ENCODE measurements at regions not wholly inside any gene's neighbourhood (a gene's known extent, or its start where the extent isn't known, plus 50 kb on each side); places are given as distances from the start of the nearest gene placed in this dataset.

DNA sequence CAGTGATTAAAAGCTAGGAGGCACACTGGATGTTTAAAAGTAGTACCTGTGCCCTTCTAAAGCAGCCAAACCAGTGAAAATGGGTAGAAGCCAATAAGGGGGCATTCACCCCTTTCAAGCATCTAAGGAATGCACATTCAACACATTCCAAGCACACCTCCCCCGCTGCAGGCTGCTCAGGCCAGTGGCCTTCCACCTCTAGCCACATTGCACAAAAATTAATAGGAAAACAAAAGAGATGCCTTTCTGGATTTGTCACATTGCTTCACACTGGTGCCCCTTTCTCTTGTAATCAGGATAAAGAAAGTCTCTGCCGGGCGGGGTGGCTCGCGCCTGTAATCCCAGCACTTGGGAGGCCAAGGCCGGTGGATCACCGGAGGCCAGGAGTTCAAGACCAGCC, 834.0 kb downstream of the USP25 start:
- DNase-seq: no peak

GRCh38 chr21:16568244-16568643, 838.5 kb downstream of the USP25 start:
- no peak for DNase-seq

- no peak for DNase-seq
Observed at GRCh38 chr21:16568661-16569060, 838.9 kb downstream of the USP25 start.

GRCh38 chr21:16569679-16570078, 839.9 kb downstream of the USP25 start:
- no peak for DNase-seq

- no peak for DNase-seq
Observed at GRCh38 chr21:16570171-16570570, 840.4 kb downstream of the USP25 start.

GRCh38 chr21:16570856-16571255, 841.1 kb downstream of the USP25 start:
- DNase-seq: no peak

GRCh38 chr21:16571594-16571993, 841.8 kb downstream of the USP25 start:
- DNase-seq: no peak

DNA sequence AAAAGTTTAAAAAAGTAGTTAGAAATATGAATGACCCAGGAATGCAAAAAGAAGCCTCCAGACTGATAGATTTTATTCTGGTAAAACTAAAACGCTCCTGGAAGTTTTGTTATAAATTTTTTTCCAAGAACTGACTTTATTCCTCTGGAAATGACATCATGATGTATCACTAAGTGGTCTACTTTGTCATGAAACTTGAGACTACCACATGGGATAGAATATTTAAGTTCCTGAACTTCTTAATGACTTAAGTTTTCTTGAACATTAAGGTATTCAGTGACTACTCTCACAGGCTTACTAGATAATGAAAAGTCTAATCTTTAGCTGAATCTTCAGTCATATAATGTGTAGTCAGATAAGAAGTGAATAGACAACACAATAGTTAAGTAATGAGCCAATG, 842.2 kb downstream of the USP25 start:
- no peak for DNase-seq

DNA sequence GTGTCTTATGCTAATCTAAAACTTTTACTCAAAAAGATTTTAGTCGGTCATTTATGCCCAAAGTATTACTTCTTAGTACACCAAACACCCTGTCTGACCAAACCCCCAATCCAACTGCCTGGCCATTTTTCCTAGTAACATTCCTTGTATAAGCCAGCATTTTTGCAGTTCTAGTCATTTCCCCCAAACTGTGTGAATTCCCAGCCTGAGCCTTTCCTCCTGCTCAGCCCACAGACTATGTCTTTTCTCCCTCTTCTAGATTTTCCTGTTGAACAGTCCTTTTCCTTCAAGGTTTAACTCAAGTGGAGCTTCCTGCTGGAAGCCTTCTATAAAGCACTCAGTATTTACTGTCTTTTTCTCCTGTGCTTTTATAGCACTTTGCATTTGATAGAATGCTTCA, 843.8 kb downstream of the USP25 start:
- DNase-seq: no peak

DNA sequence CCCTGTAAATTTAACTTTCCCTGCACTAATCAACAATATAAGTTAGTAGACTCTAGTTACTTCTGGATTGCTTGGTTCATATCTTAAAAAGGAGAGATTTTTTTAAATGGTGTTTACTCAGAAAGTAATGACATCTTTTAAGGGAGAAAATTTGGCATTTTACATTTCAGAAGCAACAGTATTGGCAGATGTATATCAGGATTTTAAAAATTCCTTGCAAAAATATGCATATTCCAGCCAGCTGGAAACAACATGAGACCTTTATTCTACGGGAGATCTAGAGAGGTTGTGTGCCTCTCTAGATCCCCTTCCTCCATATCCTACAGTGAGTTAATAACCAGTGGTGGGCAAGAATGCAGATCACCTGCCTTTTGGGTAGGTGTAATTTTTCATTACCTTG, 848.2 kb downstream of the USP25 start:
- no peak for DNase-seq

DNA sequence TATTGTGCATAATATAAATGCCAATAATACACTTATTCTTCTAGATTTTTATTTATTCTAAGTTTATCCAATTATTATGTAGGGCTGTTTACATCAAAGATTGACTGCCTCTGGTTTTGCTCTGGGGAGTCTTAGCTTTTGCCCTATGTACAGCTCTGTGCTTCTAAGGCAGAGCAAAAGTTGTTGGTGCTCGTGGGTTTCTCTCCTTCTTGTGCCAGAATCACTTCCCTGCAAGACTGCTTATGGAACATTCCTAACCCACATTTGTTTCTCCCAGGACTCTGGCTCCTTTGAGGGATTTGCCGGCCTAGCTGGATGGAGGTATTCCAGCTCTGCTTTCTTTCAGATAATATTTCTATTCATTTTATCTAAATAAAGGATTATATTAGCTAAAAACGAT, 849.1 kb downstream of the USP25 start:
- no peak for DNase-seq

- DNase-seq: no peak
Observed at GRCh38 chr21:16579538-16579937, 849.8 kb downstream of the USP25 start.

DNA sequence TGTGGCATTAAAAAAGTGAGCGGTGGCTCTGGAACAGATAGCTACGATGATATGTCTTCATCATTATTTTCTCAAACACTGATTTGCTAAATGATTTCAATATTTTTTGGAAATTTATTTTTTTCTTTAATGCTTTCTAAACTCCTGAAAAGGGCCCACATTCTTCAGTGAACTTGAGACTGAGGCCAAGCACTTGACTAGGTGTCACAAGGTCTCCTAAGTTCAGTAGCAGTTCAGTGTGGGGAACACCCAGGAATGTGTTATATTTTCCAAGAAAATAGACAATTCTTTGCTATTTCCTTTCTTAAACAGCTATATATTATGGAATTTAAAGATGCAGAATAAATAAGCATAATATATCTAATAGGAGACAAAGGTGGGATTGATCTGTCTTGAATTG, 850.9 kb downstream of the USP25 start:
- DNase-seq: no peak

- no peak for DNase-seq
Observed at GRCh38 chr21:16583556-16583955, 853.8 kb downstream of the USP25 start.

GRCh38 chr21:16584756-16585155, 855.0 kb downstream of the USP25 start:
- no peak for DNase-seq

DNA sequence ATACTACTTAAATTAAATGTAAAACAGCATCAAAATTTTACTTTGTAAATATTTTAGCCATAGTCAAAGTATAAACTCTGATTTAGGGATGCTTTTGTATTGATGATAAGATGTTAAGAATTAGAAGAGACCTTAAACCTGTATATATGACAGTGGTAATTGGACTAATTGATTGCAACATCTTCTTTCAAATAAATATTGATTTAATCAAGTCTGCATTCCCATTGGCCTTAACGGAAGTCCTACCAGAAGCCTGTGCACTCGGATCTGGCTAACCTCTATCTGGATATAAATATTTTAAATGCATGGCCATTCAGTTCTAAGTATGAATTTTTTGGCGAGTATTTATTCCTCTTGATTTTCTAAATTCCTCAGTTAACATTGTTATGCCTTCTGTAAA, 856.1 kb downstream of the USP25 start:
- DNase-seq: no peak

DNA sequence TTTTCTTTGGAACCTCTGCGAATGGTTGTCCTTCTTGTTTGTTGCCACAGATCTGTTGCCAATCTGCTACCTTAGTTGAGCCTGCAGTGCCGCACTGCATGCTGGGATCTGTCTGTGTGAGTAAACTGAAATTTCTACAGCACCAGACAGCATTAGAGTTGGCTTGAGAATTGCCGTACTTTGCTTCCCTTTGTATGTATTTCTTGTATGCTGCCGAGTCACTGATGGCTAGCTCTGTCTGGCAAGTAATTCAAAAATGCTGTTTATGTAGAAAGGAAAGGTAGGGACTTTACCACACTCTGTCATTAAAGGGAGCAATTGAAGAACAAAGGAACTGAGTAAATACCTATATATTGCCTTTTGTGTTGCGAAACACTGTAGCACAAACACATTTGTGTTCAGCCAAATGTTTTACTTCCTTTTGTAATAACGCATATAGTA, 857.4 kb downstream of the USP25 start:
- no peak for DNase-seq

GRCh38 chr21:16587681-16588375, 858.0 kb downstream of the USP25 start:
- DNase-seq: no peak

DNA sequence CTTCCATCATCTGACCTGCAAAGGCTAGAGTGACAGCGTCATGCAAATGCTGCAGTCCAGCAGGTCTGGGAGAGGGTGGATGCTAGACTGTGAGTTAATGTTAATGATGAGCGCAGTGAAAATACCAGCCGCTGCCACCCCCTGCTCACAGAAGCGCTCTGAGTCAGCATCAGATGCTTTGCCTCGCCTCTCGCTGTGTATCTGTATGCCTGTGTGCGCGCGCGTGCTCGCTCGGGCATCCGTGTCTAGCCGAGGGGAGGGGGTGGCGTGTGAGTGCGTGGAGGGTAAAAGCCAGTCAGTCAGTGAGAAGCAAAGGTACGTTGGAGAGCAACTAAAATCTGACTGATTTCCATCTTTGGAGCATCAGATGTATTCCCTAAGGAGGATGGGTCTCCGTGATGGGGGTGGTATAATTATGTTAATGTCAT, 858.7 kb downstream of the USP25 start:
- DNase-seq: no peak

DNA sequence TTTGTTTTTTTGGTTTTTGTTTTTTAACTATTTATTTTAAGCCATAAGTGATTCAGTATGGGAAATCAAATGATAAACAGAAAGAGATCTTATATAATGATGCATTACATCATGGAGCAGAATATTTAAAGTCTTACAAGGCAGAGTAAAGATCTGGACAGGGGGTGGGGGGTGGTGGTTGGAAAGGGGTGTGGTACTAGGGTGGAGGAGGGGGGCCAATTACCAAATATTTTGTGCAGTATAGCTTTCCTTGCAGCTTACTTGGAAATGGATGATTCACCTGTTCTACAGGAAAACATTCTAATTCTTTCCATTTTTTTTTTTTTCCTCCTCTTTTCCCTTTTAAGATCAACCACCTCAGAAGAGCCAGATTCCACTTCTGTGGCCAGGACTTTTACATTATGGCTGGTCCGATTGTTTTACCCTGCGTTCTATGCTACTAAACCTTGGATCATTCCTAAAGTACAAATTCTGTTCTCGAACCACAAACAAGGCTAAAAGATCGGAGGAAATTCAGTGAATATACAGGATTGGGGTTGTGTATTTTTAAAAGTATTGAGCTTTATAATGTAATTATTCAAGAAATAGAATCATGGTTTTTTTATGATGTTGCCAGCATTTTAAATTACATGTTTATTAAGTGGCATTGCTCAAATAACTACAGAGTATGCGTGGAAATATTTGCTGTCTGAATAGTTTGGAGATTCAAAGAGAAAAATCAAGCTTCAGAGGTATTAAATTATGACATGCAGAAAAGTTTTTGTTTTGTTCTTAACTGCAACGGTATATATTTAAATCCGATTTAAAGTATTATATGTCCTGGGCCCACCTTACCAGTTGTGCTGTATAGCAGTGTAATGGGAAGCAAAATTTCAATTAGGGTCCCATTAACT, 859.5 kb downstream of the USP25 start:
- DNase-seq: no peak

DNA sequence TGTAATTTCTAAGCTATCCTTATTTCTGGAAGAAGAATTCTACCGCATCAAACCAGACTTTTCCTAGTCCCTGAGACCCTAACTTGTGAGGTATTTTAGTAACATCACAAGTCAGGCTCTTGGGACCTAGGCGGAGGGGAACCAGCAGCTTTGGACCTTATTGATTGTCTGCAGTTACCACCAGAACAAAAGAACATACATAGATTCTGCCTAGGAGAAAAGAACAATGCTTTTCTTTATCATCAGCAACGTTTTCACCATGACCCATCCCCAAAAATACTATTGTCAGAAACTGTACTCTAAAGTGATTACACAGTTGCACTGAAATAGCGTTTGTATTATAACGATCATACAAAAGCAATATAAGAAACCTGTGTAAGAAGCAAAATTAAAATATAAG, 860.4 kb downstream of the USP25 start:
- DNase-seq: no peak

DNA sequence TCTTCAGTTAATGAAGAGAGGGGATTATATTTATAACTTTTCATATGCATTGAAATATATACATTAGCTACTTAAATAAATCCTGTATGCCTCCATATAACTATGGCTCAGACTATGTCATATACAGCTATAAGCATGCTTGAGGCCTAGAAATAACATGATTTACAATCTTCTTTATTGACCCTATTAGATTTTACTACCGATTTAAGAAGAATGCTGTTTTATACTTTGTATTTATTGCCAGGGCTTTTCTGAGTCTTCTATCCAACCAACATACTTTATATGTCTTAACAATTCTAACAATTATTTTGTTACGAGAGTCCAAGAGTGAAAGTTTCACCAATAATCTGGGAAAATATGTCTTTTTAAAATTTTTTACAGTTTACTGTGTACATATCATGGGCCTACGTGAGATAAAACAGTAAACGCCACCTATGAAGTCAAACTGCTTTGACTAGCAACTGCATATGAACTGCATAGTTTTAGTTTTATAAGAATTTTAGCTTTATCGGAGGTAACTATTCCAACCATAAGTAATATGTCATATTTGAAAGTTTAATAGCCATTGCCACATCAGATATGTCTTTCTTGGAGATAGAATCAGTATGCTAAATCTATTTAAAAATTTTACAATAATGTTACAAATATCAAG, 861.0 kb downstream of the USP25 start:
- DNase-seq: no peak

GRCh38 chr21:16592381-16592780, 862.6 kb downstream of the USP25 start:
- DNase-seq: no peak

GRCh38 chr21:16594191-16594590, 864.4 kb downstream of the USP25 start:
- DNase-seq: no peak
